ENCODE measurements at regions not wholly inside any gene's neighbourhood (a gene's known extent, or its start where the extent isn't known, plus 50 kb on each side); places are given as distances from the start of the nearest gene placed in this dataset.
"Not testable (repeated sequence)": the region's sequence is repeated elsewhere in the genome, so short reads cannot be mapped to it uniquely, and the experiment has no call there.

GRCh38 chr5:131001507-131001906 lies 163.5 kb downstream of the HINT1 start:
- no peak for DNase-seq

DNA sequence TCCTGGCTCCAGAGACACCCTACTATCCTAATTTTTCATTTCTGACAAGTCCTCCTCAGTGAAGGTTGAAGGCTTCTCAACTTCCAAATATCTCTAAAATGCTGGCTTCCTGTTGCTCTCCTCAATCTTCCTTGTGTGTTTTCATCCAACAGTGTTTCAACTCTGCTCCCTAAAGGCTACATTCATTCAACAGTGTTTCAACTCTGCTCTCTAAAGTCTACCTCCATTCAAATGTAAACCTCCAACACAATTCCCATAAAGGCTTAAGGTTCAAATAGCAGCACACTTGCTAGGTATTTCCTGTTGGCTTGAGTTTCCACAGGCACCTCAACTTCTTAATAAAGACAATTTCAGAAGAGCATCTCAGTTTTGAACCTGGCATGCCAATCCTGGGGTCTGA lies 164.8 kb downstream of the HINT1 start:
- DNase-seq, result no peak

DNA sequence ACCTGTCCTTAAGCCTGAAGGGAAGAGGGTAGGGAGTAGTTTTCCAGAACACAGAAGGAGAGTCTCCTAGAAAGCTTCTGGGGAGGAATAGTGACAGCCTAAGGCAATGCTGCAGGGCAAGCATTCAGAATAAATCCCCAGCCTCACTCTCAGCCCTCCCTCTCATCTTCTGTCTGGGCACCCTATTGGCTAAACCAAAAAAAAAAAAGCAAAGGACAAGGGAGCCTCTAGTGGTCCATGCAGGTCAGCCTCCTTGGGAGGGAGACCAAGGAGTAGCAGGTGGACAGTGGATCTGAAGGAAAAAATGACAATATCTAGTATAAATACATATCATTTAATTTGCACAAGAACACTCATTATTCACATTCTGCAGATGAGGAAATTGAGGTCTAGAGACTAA lies 168.3 kb downstream of the HINT1 start:
- not testable (repeated sequence) for DNase-seq

DNA sequence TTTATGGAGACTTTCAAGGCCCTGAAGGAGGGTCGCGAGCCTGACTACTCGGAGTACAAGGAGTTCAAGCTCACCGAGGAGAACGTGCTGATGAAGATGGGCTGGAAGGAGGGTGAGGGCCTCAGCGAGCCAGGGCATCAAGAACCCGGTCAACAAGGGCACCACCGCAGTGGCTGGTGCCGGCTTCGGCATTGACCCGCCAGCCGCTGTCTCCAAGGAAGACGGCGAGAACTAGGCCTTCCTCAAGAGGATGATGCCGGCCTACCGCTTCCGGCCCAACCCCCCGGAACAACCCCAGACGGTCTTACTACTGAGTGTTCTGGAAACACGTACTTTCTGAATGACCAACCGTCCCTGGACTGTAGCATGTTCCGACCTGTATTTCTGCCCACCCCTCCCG lies 169.2 kb downstream of the HINT1 start:
- DNase-seq, result no peak

DNA sequence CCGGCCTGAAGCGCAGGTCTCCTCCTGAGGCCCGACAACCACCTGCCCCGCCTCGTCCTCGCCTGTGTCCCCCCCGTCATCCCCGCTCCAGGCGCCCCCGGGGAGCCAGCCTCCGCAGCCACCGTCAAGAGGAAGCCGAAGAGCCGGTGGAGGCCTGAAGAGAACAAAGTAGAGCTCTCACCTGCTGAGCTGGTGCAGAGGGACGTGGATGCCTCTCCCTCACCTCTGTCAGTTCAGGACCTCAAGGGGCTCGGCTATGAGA lies 169.9 kb downstream of the HINT1 start:
- DNase-seq, result no peak

GRCh38 chr5:130994496-130995253 lies 170.4 kb downstream of the HINT1 start:
- no peak for DNase-seq

DNA sequence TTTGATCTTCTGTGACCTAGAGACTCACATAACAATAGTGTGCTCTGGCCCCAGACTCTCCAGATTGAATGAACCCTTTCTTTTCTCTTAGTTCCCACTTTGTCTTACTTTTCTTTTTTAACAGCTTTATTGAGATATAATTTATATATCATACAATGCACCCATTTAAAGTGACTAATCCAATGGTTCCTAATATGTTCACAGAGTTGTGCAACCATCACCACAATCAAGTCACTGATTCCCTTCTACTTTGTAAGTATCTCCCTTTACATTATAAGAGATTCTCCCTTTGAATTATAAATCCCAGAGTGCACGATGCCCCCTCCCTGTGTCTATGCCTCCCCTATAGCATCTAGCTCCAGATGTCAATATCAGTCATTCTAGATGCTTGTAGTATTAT lies 172.4 kb downstream of the HINT1 start:
- no peak for DNase-seq

- no peak for DNase-seq
Measured at GRCh38 chr5:130992095-130992494, 173.0 kb downstream of the HINT1 start.

DNA sequence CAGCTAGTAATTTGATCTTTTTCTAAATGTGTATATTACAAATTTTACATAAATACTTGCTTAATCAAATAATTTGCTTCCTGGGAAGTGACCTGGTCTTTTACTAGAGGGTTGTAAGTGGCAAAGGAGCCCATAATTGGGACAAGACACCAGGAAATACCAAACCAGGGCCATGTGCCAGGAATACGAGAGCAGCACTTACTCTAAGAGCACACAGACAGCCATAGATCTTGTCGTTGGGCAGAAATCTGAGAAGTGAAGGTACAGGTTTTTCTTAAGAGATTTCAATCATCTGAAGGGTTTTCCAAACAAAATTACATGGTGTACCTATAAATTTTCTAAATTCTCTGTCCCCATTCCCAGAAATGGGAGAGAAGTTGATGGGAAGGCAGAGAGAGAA lies 179.3 kb downstream of the HINT1 start:
- no peak for DNase-seq

DNA sequence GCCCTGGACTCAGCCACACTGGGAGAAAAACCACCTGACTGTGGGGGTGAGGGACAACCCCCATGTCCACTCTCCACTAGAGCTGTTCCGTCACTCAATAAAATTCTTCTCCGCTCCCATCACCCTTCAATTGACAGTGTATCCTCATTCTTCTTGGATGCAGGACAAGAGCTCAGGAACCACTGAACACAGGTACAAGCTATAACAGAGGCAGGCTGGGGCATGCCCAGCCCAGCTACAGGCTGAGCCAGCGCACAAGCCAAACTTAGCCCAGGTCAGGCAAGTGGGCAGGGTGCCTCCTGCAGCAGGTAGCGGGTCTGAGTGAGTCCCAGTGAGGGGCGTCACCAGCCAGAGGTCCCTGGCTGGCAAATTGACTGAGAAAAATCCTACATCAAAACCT lies 183.4 kb downstream of the HINT1 start:
- DNase-seq, result no peak

DNA sequence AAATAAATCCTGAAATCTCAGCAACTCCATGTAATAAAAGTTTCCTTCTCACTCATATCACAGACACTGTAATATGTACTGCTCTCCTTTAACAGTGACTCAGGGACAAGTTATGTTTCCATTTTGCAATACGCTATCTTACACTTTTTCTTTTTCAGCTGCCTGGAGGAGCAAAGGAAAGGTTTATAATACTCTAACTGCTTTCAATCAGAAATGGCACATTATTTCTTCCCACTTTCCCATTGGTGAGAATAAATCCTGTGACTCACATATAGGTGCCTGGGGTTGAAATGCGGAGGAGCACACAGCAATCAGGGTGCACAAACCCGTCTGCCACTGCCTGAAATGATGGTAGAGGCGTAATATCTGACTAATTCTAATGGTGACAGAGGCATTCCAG lies 186.6 kb downstream of the HINT1 start:
- DNase-seq, result no peak

- no peak for DNase-seq
Measured at GRCh38 chr5:130976493-130976892, 188.6 kb downstream of the HINT1 start.

GRCh38 chr5:130975847-130976246 lies 189.2 kb downstream of the HINT1 start:
- DNase-seq, result no peak

DNA sequence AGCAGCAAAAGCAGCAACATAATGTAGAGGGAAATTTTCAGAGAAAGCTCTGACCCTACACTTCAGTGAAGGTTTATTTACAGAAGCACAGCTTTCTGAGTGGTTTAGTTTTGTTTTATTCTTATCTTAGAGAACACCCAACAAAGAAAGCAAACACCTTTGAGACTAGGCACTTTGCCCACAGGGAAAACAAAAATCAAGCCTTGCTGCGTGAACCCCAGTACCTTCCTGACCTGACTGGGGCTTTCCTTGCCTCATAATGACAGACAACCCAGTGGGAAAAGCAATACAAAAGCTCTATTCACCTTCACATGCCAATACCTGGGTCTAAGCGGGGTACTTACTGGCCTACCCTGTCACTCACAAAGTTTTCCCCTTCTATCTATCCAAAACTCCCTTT lies 189.8 kb downstream of the HINT1 start:
- no peak for DNase-seq

GRCh38 chr5:130974021-130974683 lies 190.9 kb downstream of the HINT1 start:
- no peak for DNase-seq

GRCh38 chr5:130966990-130967525 lies 198.0 kb downstream of the HINT1 start:
- no peak for DNase-seq

DNA sequence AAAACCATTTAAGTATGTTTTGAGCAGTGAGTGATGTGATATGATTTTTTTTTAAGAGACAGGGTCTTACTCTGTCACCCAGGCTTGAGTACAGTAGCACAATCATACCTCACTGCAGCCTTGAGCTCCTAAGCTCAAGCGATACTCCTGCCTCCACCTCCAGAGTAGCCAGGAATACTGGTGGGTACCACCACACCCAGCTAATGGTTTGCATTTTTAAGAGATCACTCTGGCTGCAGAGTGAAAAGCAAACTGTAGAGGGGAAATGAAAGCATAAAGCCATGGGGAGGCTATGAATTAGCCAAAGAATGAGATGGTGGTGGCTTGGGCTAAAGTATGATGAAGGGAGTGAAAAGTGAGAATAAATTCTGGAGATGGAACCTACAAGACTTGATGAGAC lies 199.1 kb downstream of the HINT1 start:
- DNase-seq, result no peak

- no peak for DNase-seq
Measured at GRCh38 chr5:130965360-130965759, 199.7 kb downstream of the HINT1 start.

DNA sequence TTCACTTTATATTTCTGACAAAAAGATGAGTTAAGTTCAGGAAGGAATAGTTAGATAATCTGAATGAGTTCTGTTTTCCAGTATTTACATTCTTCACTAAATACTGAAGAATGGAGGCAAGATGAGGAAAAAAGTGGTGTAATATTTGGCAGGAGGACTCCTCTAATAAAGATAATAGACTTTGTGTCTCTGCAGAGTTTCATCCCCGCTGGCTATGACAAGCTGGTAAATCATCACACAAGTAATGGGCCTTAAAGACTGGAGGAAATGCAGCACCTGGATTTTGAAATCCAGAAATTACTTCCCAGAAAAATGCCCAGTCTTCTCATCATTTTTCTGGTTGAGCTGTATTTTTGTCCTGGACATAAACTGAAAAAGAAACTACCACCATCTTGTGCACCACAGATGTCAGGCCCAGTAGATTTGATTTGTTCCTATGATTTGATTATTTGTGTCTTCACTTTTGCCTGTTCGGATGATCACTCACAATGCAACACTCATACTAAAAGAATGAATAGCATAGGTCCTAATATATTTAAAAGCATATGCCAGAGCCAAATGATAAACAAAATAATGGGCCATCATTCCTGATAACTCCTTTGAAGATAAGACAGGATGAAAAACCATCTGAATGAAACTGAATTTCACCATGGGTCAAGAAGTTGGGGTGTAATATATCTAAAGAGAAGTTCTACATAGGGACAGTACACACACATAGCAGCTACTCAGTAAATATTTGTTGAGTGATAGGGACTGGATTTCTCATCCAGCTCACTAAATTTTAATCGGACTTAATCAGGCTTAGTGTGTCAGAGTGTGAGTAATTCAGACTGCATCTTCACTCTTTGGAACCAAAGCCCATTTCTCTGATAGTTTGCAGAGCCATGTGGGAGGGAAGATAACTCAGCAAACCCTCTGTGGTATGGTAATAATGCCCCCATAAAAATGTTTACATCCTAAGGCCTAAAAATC lies 200.5 kb downstream of the HINT1 start:
- no peak for DNase-seq

GRCh38 chr5:130963798-130964197 lies 201.3 kb downstream of the HINT1 start:
- no peak for DNase-seq

DNA sequence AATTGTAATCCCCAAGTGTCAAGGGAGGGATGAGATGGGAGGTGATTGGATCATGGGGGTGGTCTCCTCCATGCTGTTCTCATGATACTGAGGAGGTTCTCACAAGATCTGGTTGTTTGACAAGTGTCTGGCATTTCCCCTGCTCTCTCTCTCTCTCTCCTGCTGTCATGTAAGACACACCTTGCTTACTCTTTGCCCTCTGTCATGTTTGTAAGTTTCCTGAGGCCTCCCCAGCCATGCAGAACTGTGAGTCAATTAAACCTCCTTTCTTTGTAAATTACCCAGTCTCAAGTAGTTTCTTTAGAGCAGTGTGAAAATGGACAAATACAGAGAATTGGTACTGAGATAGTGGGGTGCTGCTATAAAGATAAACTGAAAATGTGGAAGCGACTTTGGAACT lies 207.9 kb downstream of the HINT1 start:
- DNase-seq, result no peak

DNA sequence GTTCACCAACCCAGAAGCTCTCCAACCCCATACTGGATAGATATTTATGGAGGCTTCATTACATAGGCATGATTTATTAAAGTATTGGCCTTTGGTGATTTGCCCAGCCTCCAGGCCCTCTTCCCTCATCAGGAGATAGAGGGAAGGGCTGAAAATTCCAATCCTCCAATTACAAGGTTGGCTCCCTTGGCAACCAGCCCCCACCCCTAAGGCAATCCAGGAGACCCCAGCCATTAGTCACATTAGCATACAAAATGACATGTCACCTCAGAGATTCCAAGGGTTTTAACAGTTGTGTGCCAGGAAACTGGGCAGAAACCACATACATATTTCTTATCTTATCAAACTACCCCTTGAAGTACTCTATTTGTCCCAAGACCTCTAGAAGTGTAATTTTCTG lies 210.0 kb downstream of the HINT1 start:
- no peak for DNase-seq

DNA sequence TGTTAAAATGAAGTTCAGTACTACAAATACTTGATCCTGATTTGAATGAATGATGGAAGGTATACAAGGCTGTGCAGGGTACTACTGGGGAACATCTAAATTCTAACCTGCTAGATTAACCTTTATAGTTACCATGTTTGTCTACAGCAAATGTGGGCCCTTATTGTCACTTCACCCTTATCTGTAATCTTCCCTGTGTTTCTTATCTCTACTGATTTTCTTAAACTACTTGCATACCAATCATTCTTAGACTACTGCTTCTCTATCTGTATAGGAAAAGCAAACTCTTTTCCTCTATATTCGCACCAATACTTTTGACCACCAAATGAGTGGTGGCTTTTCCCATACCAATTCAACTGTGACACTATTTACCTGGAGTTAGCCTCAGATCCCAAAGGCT lies 210.7 kb downstream of the HINT1 start:
- DNase-seq, result no peak

- no peak for DNase-seq
Measured at GRCh38 chr5:130939059-130939458, 226.0 kb downstream of the HINT1 start.
